GM18511 (cell line): ENCODE measurements at regions not wholly inside any gene's neighbourhood (a gene's known extent, or its start where the extent isn't known, plus 50 kb on each side); places are given as distances from the start of the nearest gene placed in this dataset.

Source experiments
- ATAC-seq: cut with Tn5 transposase; IDR thresholded peaks from one replicate; pipeline ENCODE4 v1.9.1; 2021; ENCODE audit warnings: mild to moderate bottlenecking, moderate library complexity; ENCODE audit not compliant: unreplicated experiment

GRCh38 chr4:182142176-182143085, 100.8 kb upstream of the TENM3 start:
- no peak for ATAC-seq

DNA sequence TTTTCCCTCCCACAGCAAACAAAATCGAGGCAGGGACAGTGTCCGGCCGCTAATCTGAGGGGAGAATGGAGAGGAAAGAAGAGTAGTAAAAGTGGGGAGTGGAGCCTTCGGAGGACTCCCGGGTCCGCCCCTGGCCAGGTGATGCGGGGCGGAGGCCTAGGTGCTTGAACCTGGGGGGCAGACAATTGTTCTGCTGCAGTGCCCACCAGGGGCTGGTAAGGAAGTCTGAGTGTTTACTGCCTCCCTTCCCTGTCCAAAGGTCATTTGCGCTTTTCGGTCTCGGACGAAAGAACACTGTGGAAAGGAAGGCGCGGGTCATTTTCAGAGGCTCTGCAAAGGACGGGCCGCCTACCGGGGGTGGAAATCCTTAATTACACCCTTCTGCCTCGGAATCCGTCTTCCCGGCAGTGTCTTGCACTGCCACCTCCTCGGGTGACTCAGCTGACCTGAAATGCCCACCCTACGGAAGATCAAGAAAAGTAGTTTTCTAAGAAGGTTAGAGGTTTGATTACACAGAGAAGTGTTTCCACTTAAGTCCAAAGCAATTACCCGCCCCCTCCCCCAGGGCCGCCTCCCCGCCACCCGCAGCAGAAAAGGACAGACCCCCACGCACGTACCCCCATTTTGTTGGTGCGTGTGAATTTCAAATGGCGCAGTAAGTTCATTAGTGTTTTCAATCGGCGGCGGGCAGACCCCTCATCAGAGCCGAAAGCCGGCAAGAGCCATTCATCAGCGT, 99.9 kb upstream of the TENM3 start:
- ATAC-seq, result no peak

DNA sequence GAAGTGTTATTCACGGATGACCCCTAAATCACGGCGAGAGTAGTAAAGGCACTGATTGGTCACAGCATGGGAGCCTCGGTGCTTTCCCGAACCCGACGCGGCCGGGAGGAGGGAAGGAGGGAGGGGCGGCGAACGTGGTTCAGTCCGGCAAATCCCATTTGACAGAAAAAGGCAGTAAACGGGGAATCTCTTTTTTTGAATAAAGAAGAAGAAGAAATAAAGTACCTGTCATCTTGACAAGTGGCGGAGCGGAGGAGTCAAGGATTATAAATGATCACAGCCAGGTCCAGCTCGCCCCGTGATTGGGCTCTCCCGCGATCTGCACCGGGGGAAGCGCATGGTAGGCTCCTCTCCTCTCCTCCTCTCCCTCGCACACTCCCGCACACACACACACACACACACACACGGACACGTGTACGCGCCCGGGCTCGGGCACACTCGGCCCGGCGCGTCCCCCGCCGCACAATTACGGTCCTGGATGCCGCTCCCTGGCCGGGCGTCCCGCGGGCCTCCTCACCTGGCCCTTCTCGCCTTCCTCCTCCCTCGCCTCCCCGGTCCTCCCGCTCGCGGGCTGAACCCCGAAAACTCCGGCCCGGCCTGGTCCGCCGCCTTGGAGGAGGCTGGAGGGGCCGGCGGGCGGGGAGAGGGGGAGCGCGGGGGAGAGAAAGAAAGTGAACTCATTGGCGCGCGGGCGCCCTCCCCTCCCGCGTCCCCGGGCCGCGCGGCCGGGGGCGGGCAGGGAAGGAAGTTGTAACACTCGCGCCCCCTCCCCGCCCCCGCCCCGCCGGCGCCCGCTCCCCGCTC, 99.2 kb upstream of the TENM3 start:
- ATAC-seq, result peak; percentile 48

- ATAC-seq, result peak; percentile 53
Observed at GRCh38 chr4:182144626-182145333, 98.4 kb upstream of the TENM3 start.

DNA sequence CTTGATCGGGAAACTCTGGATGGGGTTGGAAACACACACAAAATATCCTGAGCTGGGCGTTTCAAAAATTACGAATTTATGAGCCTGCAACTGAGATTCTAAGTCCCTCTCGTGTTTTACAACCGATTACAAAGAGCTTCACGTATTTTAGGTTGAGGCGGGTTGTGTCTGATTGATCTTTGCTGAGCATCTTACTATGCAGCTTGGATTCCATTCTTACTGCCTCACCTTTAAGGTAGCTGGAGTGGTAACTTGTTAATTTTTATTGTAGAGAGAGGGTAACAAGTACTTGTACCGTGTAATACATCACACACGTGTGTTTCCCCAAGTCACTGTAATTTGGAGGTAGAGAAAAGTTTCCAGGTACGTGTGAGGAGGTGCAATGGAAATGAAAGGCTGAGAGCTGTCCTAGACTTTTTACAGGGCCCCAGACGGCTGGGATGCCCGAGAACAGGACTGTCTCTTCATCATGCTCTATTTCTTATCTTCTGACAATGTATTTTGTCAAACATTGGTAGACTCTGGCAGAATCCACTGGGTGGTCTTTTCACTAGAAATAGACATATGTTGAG, 97.8 kb upstream of the TENM3 start:
- no peak for ATAC-seq

- no peak for ATAC-seq
Observed at GRCh38 chr4:182147391-182147790, 95.8 kb upstream of the TENM3 start.

- ATAC-seq, result no peak
Observed at GRCh38 chr4:182150645-182151044, 92.6 kb upstream of the TENM3 start.

DNA sequence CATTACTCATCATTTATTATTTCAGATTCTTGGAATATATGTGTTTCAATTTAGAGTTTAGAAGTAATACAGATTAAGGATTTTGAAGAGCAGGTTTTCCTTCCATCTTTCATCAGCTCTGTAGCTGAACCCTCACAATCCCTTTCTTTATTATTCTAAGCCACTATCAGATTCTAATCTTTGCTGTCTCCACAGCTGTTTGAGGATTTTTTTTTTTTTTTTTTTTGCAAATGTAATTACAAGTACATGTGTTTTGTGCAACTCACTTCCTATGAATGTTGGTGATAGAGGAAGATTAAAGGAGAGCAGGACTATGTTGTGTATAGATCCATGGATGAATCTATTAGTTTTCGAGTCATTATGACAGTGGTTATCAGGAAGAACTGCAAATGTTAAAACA, 87.4 kb upstream of the TENM3 start:
- ATAC-seq, result no peak

GRCh38 chr4:182163180-182163579, 80.0 kb upstream of the TENM3 start:
- no peak for ATAC-seq

- no peak for ATAC-seq
Observed at GRCh38 chr4:182169572-182169971, 73.6 kb upstream of the TENM3 start.

GRCh38 chr4:182169987-182170386, 73.2 kb upstream of the TENM3 start:
- no peak for ATAC-seq

GRCh38 chr4:182170417-182170935, 72.7 kb upstream of the TENM3 start:
- ATAC-seq, result no peak

- no peak for ATAC-seq
Observed at GRCh38 chr4:182174979-182175378, 68.2 kb upstream of the TENM3 start.

DNA sequence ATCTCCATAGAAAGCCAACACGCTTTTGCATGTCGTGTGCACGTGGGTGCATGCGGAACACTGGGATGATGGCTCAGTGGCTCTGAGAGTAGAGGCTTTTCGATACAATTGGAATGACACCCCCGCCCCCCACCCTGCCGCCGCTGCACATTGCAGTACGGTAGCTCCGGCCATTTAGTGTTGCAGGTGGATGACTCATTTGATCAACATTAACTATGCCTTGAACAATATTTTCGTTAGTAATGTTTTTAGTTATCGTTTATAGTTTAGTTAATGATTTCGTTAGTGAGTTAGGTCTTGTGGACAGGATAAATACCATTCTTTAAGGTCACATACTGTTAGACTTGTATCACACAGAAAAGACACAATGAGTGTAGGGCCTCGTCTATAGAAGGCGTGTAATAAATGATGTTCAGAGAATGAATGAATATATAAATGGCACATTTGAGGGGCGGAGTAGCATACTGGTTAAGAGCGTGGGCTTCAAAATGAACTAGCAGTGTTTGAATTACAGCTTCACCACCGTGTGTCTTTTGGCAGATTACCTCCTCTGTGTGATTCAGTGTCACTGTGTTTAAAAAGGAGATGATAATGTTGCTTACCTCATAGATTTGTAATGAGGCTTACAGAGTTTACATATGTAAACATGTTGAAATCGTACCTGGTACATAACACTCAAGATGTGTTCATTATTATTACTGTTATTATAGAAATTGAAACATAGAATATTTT, 67.2 kb upstream of the TENM3 start:
- no peak for ATAC-seq

- no peak for ATAC-seq
Observed at GRCh38 chr4:182177166-182177565, 66.0 kb upstream of the TENM3 start.

DNA sequence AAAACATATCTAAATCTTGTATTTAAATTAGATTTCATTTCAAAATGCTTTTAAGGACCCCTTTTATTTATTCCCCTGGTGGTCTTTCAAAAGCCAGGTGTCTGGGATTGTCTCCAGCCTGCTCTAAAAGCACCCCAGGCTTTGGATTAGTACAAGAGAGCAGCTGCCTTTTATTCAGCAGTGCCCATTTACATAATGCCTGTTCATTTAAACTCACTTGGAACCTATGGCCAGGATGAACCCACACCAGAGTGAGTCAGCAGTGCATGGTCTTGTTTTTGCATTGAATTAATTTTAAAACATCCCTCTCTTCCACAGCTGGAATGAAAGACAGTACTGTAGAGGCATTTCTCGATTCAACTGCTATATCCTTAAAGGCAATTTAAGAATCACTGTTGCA, 64.1 kb upstream of the TENM3 start:
- ATAC-seq, result no peak

GRCh38 chr4:182179751-182180150, 63.5 kb upstream of the TENM3 start:
- no peak for ATAC-seq

DNA sequence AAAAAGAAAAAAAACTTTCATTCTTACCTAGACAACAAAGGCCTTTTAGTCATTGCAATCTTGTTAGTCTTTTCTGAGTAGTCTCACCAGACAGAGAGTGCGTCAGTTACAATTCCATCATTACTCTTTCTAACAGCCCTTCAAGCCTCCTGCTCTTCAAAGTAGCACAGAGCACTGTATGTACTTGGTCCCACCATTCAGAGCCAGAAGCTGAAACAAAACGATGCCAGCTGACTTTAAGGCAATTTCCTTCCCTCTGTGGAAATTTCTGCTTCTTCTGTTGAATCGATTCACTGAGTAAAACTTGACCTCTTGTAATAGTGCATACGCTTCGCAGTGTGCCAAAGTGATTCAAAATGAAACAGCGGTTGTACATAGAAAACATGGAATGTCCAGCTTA, 57.7 kb upstream of the TENM3 start:
- ATAC-seq, result no peak

DNA sequence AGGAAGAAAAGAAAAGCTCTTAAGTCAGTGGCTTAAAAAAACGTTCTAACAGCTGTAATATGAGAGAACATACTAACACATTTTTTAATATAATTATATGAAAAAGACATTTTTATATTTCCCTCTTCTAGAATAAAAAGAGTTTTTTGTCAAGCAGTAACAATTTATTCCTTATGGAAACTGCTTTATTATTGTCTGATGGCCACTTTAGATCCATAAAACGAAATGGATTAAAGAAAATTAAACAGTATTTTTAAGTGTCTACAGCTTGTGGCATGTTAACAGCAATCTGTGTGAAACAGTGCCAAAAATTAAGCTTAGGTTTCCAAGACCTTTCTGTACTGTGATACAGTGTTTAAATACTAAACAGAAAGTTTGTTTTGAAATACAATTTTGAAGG, 55.5 kb upstream of the TENM3 start:
- no peak for ATAC-seq
